GM21786 (cell line): ENCODE measurements at regions not wholly inside any gene's neighbourhood (a gene's known extent, or its start where the extent isn't known, plus 50 kb on each side); places are given as distances from the start of the nearest gene placed in this dataset.
"Not testable (repeated sequence)": the region's sequence is repeated elsewhere in the genome, so short reads cannot be mapped to it uniquely, and the experiment has no call there.

Experiments
- ATAC-seq: cut with Tn5 transposase; IDR thresholded peaks from one replicate; pipeline ENCODE4 v1.9.1; 2021; ENCODE audit not compliant: unreplicated experiment

DNA sequence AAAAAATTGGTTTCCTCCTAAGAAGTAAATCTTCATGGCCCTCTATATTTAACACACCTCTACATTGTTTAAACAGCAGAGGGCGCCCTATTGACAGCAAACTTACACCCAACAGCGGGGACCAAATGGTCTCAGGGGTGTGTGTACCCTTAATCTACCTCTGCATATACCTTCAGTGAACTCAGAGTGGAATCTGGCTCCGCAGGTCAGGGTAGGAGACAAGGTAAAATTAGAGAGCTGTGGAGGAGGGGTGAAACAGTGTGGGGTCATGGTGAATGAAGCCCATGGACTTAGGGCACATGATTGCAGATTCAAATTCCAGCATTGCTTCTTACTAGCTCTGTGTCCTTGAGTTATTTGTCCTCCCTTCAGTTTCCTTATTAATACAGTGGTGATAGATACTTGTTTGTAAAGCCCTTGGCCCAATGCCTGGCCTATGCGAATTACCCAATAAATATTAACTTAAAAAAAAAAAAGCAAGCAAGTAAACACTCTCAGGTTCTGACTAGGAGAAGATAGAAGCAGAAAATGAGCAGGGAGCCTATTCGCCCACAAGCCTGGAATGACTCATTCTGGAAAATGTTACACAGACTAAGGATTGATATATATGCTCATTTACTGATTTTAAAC is 122.9 kb downstream of the CAVIN4 start:
- peak; percentile 65 for ATAC-seq

GRCh38 chr9:100714372-100715099 is 136.7 kb downstream of the CAVIN4 start:
- ATAC-seq: no peak

DNA sequence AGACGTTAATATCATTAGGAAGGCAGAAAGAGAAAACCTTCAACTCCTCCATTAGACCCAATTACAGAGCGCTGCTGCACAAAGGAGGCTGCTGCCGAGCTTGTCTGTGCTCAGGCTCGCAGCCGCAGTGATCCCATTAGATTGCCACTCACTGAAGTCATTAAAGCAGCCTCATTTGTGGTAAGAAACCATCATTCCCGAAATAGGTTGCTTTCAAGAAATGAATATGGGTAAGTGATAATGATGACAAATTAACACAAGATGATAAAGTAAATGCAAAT is 137.2 kb downstream of the CAVIN4 start:
- ATAC-seq: no peak

- no peak for ATAC-seq
Observed at GRCh38 chr9:100718717-100719116, 140.8 kb downstream of the CAVIN4 start.

DNA sequence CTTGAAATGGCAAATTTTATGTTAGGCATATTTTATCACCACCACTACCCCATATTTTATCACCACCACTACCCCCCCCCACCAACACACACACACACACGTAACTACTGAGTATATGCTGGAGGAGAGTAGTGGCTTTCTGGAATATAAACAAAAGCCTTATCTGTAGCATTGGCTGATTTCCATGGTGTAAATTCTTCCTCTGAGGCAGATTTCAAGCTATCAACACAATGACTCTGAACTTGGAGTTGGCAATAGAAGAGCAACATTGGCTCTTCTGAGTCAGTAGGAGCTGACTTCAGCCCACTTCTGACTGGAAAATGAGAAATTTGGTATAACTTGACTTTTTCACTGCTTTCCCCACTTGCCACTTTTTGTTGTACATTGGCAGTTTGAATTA is 143.0 kb downstream of the CAVIN4 start:
- ATAC-seq: no peak

- ATAC-seq: no peak
Observed at GRCh38 chr9:100724886-100725285, 147.0 kb downstream of the CAVIN4 start.

GRCh38 chr9:100725371-100725770 is 147.5 kb downstream of the CAVIN4 start:
- no peak for ATAC-seq

- ATAC-seq: no peak
Observed at GRCh38 chr9:100729336-100729895, 151.5 kb downstream of the CAVIN4 start.

DNA sequence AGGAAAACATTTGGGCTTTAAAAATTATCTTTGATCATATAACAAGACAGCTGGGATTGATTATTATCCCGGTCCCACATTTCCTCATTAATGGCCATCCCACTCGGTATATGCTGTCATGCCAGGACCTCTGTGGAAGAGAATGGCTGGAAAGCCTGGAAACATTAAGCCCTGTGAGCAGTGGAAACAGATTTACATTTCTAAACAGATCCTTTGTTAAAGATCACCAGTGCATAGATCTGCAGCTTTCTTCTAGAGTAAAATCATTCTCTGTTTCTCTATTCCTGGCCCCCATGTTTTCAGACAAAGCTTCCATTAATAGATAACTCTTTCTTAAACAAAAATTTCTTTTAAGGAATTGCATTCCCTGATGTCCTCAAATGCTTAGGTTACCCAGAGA is 152.2 kb downstream of the CAVIN4 start:
- ATAC-seq: no peak

DNA sequence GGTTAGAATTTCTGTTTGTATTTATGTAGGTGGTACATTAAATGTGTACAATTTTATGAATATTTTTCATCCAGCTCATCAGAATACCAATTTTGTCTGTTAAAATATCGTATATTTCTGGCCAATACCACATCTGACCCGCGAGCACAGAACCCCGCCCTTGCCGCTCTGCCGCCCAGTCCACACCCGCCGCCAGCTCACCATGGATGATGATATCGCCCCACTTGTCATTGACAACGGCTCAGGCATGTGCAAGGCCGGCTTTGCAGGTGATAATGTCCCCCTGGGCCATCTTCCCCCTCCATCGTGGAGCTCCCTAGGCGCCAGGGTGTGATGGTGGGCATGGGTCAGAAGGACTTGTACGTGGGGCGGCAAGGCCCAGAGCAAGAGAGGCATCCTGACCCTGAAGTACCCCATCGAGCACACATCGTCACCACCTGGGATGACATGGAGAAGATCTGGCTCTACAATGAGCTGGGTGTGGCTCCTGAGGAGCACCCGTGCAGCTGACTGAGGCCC is 153.2 kb downstream of the CAVIN4 start:
- ATAC-seq: no peak

GRCh38 chr9:100731557-100731956 is 153.7 kb downstream of the CAVIN4 start:
- ATAC-seq: no peak

DNA sequence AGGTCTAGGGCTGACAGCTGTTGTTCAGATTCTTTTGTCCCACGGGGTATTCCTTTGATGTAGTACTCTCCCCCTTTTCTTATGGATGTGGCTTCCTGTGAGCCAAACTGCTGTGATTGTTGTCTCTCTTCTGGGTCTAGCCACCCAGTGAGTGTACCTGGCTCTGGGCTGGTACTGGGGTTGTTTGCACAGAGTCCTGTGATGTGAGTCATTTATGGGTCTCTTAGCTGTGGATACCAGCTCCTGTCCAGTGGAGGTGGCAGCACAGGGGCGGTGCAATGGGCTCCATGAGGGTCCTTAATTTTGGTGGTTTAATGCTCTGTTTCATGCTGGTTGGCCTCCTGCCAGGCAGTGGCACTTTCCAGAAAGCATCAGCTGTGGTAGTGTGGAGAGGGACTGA is 161.3 kb downstream of the CAVIN4 start:
- ATAC-seq: no peak

DNA sequence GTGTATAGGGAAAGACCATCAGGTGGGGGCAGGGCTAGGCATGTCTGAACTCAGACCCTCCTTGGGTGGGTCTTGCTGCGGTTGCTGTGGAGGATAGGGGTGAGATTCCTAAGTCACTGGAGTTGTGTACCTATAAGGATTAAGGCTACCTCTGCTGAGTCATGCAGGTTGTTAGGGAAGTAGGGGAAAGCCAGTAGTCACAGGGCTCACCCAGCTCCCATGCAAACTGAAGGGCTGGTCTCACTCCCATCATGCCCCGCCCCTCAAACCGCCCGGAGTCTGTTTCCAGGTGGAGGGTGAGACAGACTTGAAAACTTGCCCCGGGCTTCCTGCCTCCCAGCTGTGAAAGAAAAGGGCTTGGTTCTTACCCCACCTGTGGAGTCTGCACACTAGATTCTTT is 161.8 kb downstream of the CAVIN4 start:
- ATAC-seq: no peak

DNA sequence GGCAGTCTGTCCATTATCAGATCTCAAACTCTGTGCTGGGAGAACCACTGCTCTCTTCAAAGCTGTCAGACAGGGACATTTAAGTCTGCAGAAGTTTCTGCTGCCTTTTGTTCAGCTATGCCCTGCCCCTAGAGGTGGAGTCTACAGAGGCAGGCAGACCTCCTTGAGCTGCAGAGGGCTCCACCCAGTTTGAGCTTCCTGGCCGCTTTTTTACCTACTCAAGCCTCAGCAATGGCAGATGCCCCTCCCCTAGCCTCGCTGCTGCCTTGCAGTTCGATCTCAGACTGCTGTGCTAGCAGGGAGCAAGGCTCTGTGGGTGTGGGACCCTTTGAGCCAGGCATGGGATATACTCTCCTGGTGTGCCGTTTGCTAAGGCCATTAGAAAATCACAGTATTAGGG is 171.1 kb downstream of the CAVIN4 start:
- ATAC-seq: not testable (repeated sequence)

- no peak for ATAC-seq
Observed at GRCh38 chr9:100756217-100756616, 178.3 kb downstream of the CAVIN4 start.

GRCh38 chr9:100759215-100759614 is 181.3 kb downstream of the CAVIN4 start:
- ATAC-seq: no peak

DNA sequence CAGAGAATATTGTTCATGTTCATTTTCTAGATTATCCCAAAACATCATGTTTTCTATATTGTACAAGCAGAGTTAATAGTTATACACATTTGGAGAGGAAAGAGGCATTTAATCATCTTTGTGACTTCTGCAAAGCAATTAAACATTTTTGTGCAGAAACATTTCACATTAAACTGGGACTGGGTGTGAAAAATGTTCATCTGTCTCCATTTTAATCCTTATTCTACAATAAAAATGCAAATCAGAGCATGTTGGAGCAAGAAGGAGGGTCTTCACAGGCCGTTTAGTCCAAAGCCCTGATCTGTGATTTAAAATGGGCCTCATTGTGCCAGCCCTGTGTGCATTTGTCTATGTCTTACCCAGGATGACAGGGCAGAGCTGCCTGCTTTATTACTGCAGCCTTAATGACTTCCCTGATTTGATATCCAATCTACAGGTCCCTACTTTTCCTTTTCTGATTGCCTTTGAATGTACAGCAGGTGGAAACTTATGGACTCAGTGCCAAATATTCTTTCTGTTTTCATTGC is 183.5 kb downstream of the CAVIN4 start:
- ATAC-seq: no peak

GRCh38 chr9:100774326-100774725 is 196.4 kb downstream of the CAVIN4 start:
- ATAC-seq: no peak

DNA sequence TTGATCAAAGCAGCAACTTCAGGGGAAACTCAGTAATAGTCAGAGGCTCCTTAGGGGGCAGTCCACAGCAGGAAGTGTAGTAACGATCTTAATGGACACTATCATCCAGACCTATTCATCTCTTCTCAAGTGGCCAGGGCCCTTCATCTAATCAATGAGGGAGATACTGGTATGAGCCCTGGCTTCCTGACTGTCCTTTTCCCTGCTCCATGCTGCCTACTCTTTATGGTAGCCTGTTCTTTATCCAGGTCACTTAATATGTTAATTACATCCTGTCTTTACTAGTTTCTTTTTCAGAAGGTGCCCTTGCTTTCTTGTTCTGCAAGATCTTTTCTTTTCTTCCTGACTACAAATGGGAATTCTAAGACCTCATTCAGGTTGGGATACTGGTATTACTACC is 197.1 kb downstream of the CAVIN4 start:
- ATAC-seq: no peak

GRCh38 chr9:100775912-100776311 is 198.0 kb downstream of the CAVIN4 start:
- ATAC-seq: no peak

GRCh38 chr9:100784755-100785154 is 206.9 kb downstream of the CAVIN4 start:
- ATAC-seq: no peak

- ATAC-seq: no peak
Observed at GRCh38 chr9:100785946-100786345, 208.1 kb downstream of the CAVIN4 start.
